GM12892 (cell line): ENCODE measurements at regions not wholly inside any gene's neighbourhood (a gene's known extent, or its start where the extent isn't known, plus 50 kb on each side); places are given as distances from the start of the nearest gene placed in this dataset.

Experiments used
- POLR2A ChIP-seq: IDR thresholded peaks from 2 replicates; pipeline ENCODE4 v1.6.1; 2011; ENCODE audit warnings: low read depth, low read length, control low read depth
- POLR2AphosphoS5 ChIP-seq: IDR thresholded peaks from 2 replicates; pipeline ENCODE4 v1.6.1; 2011; ENCODE audit warnings: low read depth, low read length, control low read depth
- TAF1 ChIP-seq: IDR thresholded peaks from 2 replicates; pipeline ENCODE4 v1.6.1; 2011; ENCODE audit warnings: low read depth, mild to moderate bottlenecking, control low read depth, low read length, borderline replicate concordance

DNA sequence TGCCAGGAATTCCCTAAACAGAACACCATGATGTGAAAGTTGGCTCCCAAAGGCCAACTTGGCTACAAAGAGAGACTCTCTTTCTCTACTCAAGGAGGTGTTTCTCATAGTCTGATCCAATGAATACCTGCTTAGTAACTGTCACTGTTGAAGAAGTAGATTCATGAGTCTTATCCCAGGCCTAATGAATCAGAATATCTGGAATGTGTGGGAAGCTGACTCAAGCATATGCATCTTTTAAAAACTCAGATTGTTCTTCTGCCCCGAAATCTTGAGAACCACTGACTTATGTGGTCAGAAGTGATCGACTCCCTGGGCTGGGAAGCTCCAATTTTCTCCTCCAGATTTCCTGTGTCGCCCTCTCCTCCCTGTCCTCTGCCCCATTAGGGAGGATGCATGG is 345.6 kb downstream of the PLK2 start:
- no peak for TF ChIP-seq POLR2A
- TF ChIP-seq TAF1, result no peak
- no peak for TF ChIP-seq POLR2AphosphoS5
